GM23248 (cell line): ENCODE measurements at regions not wholly inside any gene's neighbourhood (a gene's known extent, or its start where the extent isn't known, plus 50 kb on each side); places are given as distances from the start of the nearest gene placed in this dataset.

ENCODE experiments used
- EZH2 ChIP-seq: fragments of 200-600 bp; sonication (generic); IDR thresholded peaks from 2 replicates; pipeline ENCODE4 v1.6.1; 2018; ENCODE audit warnings: antibody characterized with exemption, mild to moderate bottlenecking; ENCODE audit not compliant: insufficient read depth, poor library complexity, severe bottlenecking
- EZH2phosphoT487 ChIP-seq: fragments of 200-600 bp; sonication (generic); IDR thresholded peaks from 2 replicates; pipeline ENCODE4 v1.6.1; 2018; ENCODE audit warnings: antibody characterized with exemption, moderate library complexity, mild to moderate bottlenecking, low read depth; ENCODE audit not compliant: insufficient read depth

- no peak for TF ChIP-seq EZH2
- no peak for TF ChIP-seq EZH2phosphoT487
Observed at GRCh38 chr18:22734105-22734661, 198.9 kb upstream of the RBBP8 start.
